ENCODE measurements at regions not wholly inside any gene's neighbourhood (a gene's known extent, or its start where the extent isn't known, plus 50 kb on each side); places are given as distances from the start of the nearest gene placed in this dataset.

- H3K27ac Mint-ChIP-seq = no peak overlapping the region
- no peaks in the 10 kb centered on the region for H3K36me3 Mint-ChIP-seq (ENCODE audit: insufficient read depth in 2 of 2)
- H3K9me3 Mint-ChIP-seq = peaks cover 0 to 2% of the 10 kb centered on the region in 2 donors
- no peak for DNase-seq
- ATAC-seq (replicated peaks in 1 of 2) = no peak
- H3K4me1 Mint-ChIP-seq (ENCODE audit: low read depth) = no peaks in the 10 kb centered on the region
- no peaks in the 10 kb centered on the region for H3K27me3 Mint-ChIP-seq (ENCODE audit: low read depth)
- no peak overlapping the region for H3K4me3 Mint-ChIP-seq
Observed at GRCh38 chr4:136320465-136320813, 1211.9 kb downstream of the PCDH18 start.

- ATAC-seq (replicated peaks in 1 of 2) (no peak), DNase-seq (no peak)
- Mint-ChIP-seq H3K27ac (no peak overlapping the region), H3K4me1 (ENCODE audit: low read depth) (no peaks in the 10 kb centered on the region), H3K27me3 (ENCODE audit: low read depth) (no peaks in the 10 kb centered on the region), H3K4me3 (no peak overlapping the region), H3K36me3 (ENCODE audit: insufficient read depth in 2 of 2) (no peaks in the 10 kb centered on the region), H3K9me3 (peaks cover 0 to 2% of the 10 kb centered on the region in 2 donors)
Observed at GRCh38 chr4:136319789-136320464, 1212.4 kb downstream of the PCDH18 start.

GRCh38 chr4:136316961-136317360 lies 1215.3 kb downstream of the PCDH18 start:
- Mint-ChIP-seq H3K4me3 (no peak overlapping the region), H3K27me3 (ENCODE audit: low read depth) (no peaks in the 10 kb centered on the region), H3K36me3 (ENCODE audit: insufficient read depth in 2 of 2) (no peaks in the 10 kb centered on the region), H3K4me1 (ENCODE audit: low read depth) (no peaks in the 10 kb centered on the region), H3K27ac (no peak overlapping the region), H3K9me3 (peaks cover 0 to 2% of the 10 kb centered on the region in 2 donors)
- no peak for DNase-seq
- no peak for ATAC-seq (replicated peaks in 1 of 2)

- no peak for ATAC-seq (replicated peaks in 1 of 2)
- Mint-ChIP-seq H3K36me3 (ENCODE audit: insufficient read depth in 2 of 2) (no peaks in the 10 kb centered on the region), H3K27ac (no peak overlapping the region), H3K27me3 (ENCODE audit: low read depth) (no peaks in the 10 kb centered on the region), H3K4me3 (no peak overlapping the region), H3K4me1 (ENCODE audit: low read depth) (no peaks in the 10 kb centered on the region), H3K9me3 (peaks cover 0 to 2% of the 10 kb centered on the region in 2 donors)
- no peak for DNase-seq
Observed at GRCh38 chr4:136314686-136315085, 1217.6 kb downstream of the PCDH18 start.

GRCh38 chr4:136311774-136312173 lies 1220.5 kb downstream of the PCDH18 start:
- Mint-ChIP-seq H3K9me3 (no peaks in the 10 kb centered on the region), H3K4me1 (ENCODE audit: low read depth) (no peaks in the 10 kb centered on the region), H3K27ac (no peak overlapping the region), H3K27me3 (ENCODE audit: low read depth) (no peaks in the 10 kb centered on the region), H3K4me3 (no peak overlapping the region), H3K36me3 (ENCODE audit: insufficient read depth in 2 of 2) (no peaks in the 10 kb centered on the region)
- DNase-seq (no peak), ATAC-seq (replicated peaks in 1 of 2) (no peak)

- Mint-ChIP-seq H3K9me3 (no peaks in the 10 kb centered on the region), H3K4me3 (no peak overlapping the region), H3K27me3 (ENCODE audit: low read depth) (no peaks in the 10 kb centered on the region), H3K36me3 (ENCODE audit: insufficient read depth in 2 of 2) (no peaks in the 10 kb centered on the region), H3K27ac (no peak overlapping the region), H3K4me1 (ENCODE audit: low read depth) (no peaks in the 10 kb centered on the region)
- ATAC-seq (replicated peaks in 1 of 2) (no peak), DNase-seq (no peak)
Observed at GRCh38 chr4:136307765-136308164, 1224.5 kb downstream of the PCDH18 start.

GRCh38 chr4:136306361-136306760 lies 1225.9 kb downstream of the PCDH18 start:
- H3K27me3 Mint-ChIP-seq (ENCODE audit: low read depth) = no peaks in the 10 kb centered on the region
- H3K27ac Mint-ChIP-seq = no peak overlapping the region
- no peak for DNase-seq
- no peak for ATAC-seq (replicated peaks in 1 of 2)
- no peaks in the 10 kb centered on the region for H3K36me3 Mint-ChIP-seq (ENCODE audit: insufficient read depth in 2 of 2)
- no peak overlapping the region for H3K4me3 Mint-ChIP-seq
- H3K9me3 Mint-ChIP-seq = no peaks in the 10 kb centered on the region
- no peaks in the 10 kb centered on the region for H3K4me1 Mint-ChIP-seq (ENCODE audit: low read depth)

GRCh38 chr4:136302566-136302965 lies 1229.7 kb downstream of the PCDH18 start:
- DNase-seq (no peak), ATAC-seq (replicated peaks in 1 of 2) (no peak)
- H3K36me3 Mint-ChIP-seq (ENCODE audit: insufficient read depth in 2 of 2) = no peaks in the 10 kb centered on the region
- no peaks in the 10 kb centered on the region for H3K9me3 Mint-ChIP-seq
- no peak overlapping the region for H3K27ac Mint-ChIP-seq
- no peaks in the 10 kb centered on the region for H3K27me3 Mint-ChIP-seq (ENCODE audit: low read depth)
- H3K4me3 Mint-ChIP-seq = no peak overlapping the region
- H3K4me1 Mint-ChIP-seq (ENCODE audit: low read depth) = no peaks in the 10 kb centered on the region

- H3K27ac Mint-ChIP-seq = no peak overlapping the region
- ATAC-seq (replicated peaks in 1 of 2) = no peak
- H3K9me3 Mint-ChIP-seq = no peaks in the 10 kb centered on the region
- DNase-seq = no peak
- H3K4me1 Mint-ChIP-seq (ENCODE audit: low read depth) = no peaks in the 10 kb centered on the region
- H3K36me3 Mint-ChIP-seq (ENCODE audit: insufficient read depth in 2 of 2) = no peaks in the 10 kb centered on the region
- H3K4me3 Mint-ChIP-seq = no peak overlapping the region
- H3K27me3 Mint-ChIP-seq (ENCODE audit: low read depth) = no peaks in the 10 kb centered on the region
Observed at GRCh38 chr4:136301749-136302495, 1230.4 kb downstream of the PCDH18 start.

- no peak for DNase-seq
- no peaks in the 10 kb centered on the region for H3K36me3 Mint-ChIP-seq (ENCODE audit: insufficient read depth in 2 of 2)
Observed at GRCh38 chr4:136283977-136284376, 1248.3 kb downstream of the PCDH18 start.

GRCh38 chr4:136281889-136282288 lies 1250.4 kb downstream of the PCDH18 start:
- no peaks in the 10 kb centered on the region for H3K27me3 Mint-ChIP-seq (ENCODE audit: low read depth)
- H3K4me3 Mint-ChIP-seq = no peak overlapping the region
- no peak for ATAC-seq (replicated peaks in 1 of 2)
- no peak overlapping the region for H3K27ac Mint-ChIP-seq
- no peak for DNase-seq
- H3K4me1 Mint-ChIP-seq (ENCODE audit: low read depth) = no peaks in the 10 kb centered on the region
- peaks cover 2 to 8% of the 10 kb centered on the region in 2 donors for H3K9me3 Mint-ChIP-seq
- H3K36me3 Mint-ChIP-seq (ENCODE audit: insufficient read depth in 2 of 2) = no peaks in the 10 kb centered on the region

More at GRCh38 chr4:136283977-136284376, 1248.3 kb downstream of the PCDH18 start:
- Mint-ChIP-seq H3K27ac (no peak overlapping the region), H3K4me3 (no peak overlapping the region), H3K4me1 (ENCODE audit: low read depth) (no peaks in the 10 kb centered on the region), H3K9me3 (peaks cover 2 to 5% of the 10 kb centered on the region in 2 donors), H3K27me3 (ENCODE audit: low read depth) (no peaks in the 10 kb centered on the region)
- ATAC-seq (replicated peaks in 1 of 2) = no peak

- ATAC-seq (replicated peaks in 1 of 2) (no peak), DNase-seq (no peak)
- no peak overlapping the region for H3K27ac Mint-ChIP-seq
- no peaks in the 10 kb centered on the region for H3K4me1 Mint-ChIP-seq (ENCODE audit: low read depth)
- H3K27me3 Mint-ChIP-seq (ENCODE audit: low read depth) = no peaks in the 10 kb centered on the region
- H3K4me3 Mint-ChIP-seq = no peak overlapping the region
- H3K36me3 Mint-ChIP-seq (ENCODE audit: insufficient read depth in 2 of 2) = no peaks in the 10 kb centered on the region
- H3K9me3 Mint-ChIP-seq = peaks cover 2 to 7% of the 10 kb centered on the region in 2 donors
Observed at GRCh38 chr4:136281307-136281706, 1251.0 kb downstream of the PCDH18 start.

GRCh38 chr4:136277741-136278140 lies 1254.6 kb downstream of the PCDH18 start:
- DNase-seq (no peak), ATAC-seq (replicated peaks in 1 of 2) (no peak)
- no peaks in the 10 kb centered on the region for H3K36me3 Mint-ChIP-seq (ENCODE audit: insufficient read depth in 2 of 2)
- H3K27ac Mint-ChIP-seq = no peak overlapping the region
- no peaks in the 10 kb centered on the region for H3K27me3 Mint-ChIP-seq (ENCODE audit: low read depth)
- H3K4me3 Mint-ChIP-seq = no peak overlapping the region
- no peaks in the 10 kb centered on the region for H3K4me1 Mint-ChIP-seq (ENCODE audit: low read depth)
- peaks cover 5 to 12% of the 10 kb centered on the region in 2 donors for H3K9me3 Mint-ChIP-seq

- Mint-ChIP-seq H3K27ac (no peak overlapping the region), H3K36me3 (ENCODE audit: insufficient read depth in 2 of 2) (no peaks in the 10 kb centered on the region), H3K4me3 (no peak overlapping the region), H3K4me1 (ENCODE audit: low read depth) (no peaks in the 10 kb centered on the region), H3K27me3 (ENCODE audit: low read depth) (no peaks in the 10 kb centered on the region), H3K9me3 (peaks cover 0 to 2% of the 10 kb centered on the region in 2 donors)
- DNase-seq (no peak), ATAC-seq (replicated peaks in 1 of 2) (no peak)
Observed at GRCh38 chr4:136246876-136247275, 1285.4 kb downstream of the PCDH18 start.
